MM.1S (cell line): ENCODE measurements at regions not wholly inside any gene's neighbourhood (a gene's known extent, or its start where the extent isn't known, plus 50 kb on each side); places are given as distances from the start of the nearest gene placed in this dataset.

Source experiments
- DNase-seq: peaks from one replicate; pipeline ENCODE4 v3.0.0-alpha.2; 2015
- H2AFZ ChIP-seq: fragments of 300-600 bp; sonication (generic); 2 replicates; pipeline ENCODE4 v1.6.0; 2016; ENCODE audit warnings: antibody characterized with exemption, low read length
- H3F3A ChIP-seq: fragments of 300-600 bp; sonication (generic); 2 replicates; pipeline ENCODE4 v1.6.1; 2016; ENCODE audit warnings: mild to moderate bottlenecking, antibody characterized with exemption, low read length, moderate library complexity, mixed read lengths; ENCODE audit not compliant: insufficient read depth
- H3K27ac ChIP-seq: fragments of 300-600 bp; sonication (generic); 2 replicates; pipeline ENCODE4 v1.5.1; 2016; ENCODE audit warnings: mild to moderate bottlenecking, low read length
- H3K27me3 ChIP-seq: fragments of 300-600 bp; sonication (generic); replicated peaks from 2 replicates; pipeline ENCODE4 v1.6.0; 2016; ENCODE audit warnings: low read length; ENCODE audit not compliant: insufficient read depth
- H3K36me3 ChIP-seq: fragments of 300-600 bp; sonication (generic); replicated peaks from 2 replicates; pipeline ENCODE4 v1.6.1; 2016; ENCODE audit warnings: mild to moderate bottlenecking, low read length, mixed read lengths; ENCODE audit not compliant: insufficient read depth
- H3K4me1 ChIP-seq: fragments of 300-600 bp; sonication (generic); 2 replicates; pipeline ENCODE4 v1.6.1; 2016; ENCODE audit warnings: low read length, mixed read lengths
- H3K4me2 ChIP-seq: fragments of 300-600 bp; sonication (generic); 2 replicates; pipeline ENCODE4 v1.6.0; 2016; ENCODE audit warnings: low read depth, low read length
- H3K4me3 ChIP-seq: fragments of 300-600 bp; sonication (generic); 2 replicates; pipeline ENCODE4 v1.5.1; 2016; ENCODE audit warnings: low read length, mixed read lengths
- H3K79me2 ChIP-seq: fragments of 300-600 bp; sonication (generic); 2 replicates; pipeline ENCODE4 v1.6.1; 2016; ENCODE audit warnings: mixed run types, low read length, mixed read lengths
- H3K9ac ChIP-seq: fragments of 300-600 bp; sonication (generic); 2 replicates; pipeline ENCODE4 v1.6.1; 2016; ENCODE audit warnings: low read length, mixed read lengths
- H3K9me2 ChIP-seq: fragments of 300-600 bp; sonication (generic); replicated peaks from 2 replicates; pipeline ENCODE4 v1.6.1; 2016; ENCODE audit warnings: mild to moderate bottlenecking, low read length, mixed read lengths; ENCODE audit not compliant: insufficient read depth
- H3K9me3 ChIP-seq: fragments of 300-600 bp; sonication (generic); replicated peaks from 2 replicates; pipeline ENCODE4 v1.6.1; 2016; ENCODE audit warnings: mild to moderate bottlenecking, low read length, mixed read lengths; ENCODE audit not compliant: insufficient read depth
- H4K20me1 ChIP-seq: fragments of 300-600 bp; sonication (generic); 2 replicates; pipeline ENCODE4 v1.6.1; 2016; ENCODE audit warnings: mild to moderate bottlenecking, low read length, moderate library complexity, mixed read lengths; ENCODE audit not compliant: insufficient read depth
- CTCF ChIP-seq: fragments of 300-600 bp; sonication (generic); IDR thresholded peaks from 2 replicates; pipeline ENCODE4 v1.5.1; 2016; ENCODE audit warnings: antibody characterized with exemption, low read length, mixed read lengths
- EZH2 ChIP-seq: fragments of 300-600 bp; sonication (generic); optimal IDR thresholded peaks from 2 replicates; pipeline ENCODE3; 2017; ENCODE audit warnings: low read depth, mild to moderate bottlenecking, antibody characterized with exemption, low read length, mixed read lengths
- EZH2phosphoT487 ChIP-seq: fragments of 300-600 bp; sonication (generic); IDR thresholded peaks from 2 replicates; pipeline ENCODE4 v1.6.1; 2018; ENCODE audit warnings: antibody characterized with exemption, low read length

GRCh38 chr3:147034359-147034758 is 372.0 kb downstream of the ZIC4 start:
- Histone ChIP-seq H3K27ac (no peak overlapping the region), H3K9ac (no peak overlapping the region), H3K36me3 (no peaks in the 10 kb centered on the region), H3K9me2 (no peaks in the 10 kb centered on the region), H3F3A (no peaks in the 10 kb centered on the region), H3K4me3 (no peak overlapping the region), H3K4me1 (no peaks in the 10 kb centered on the region), H4K20me1 (no peaks in the 10 kb centered on the region), H3K9me3 (no peaks in the 10 kb centered on the region), H3K4me2 (no peak overlapping the region), H3K27me3 (no peaks in the 10 kb centered on the region), H2AFZ (no peak overlapping the region), H3K79me2 (no peaks in the 10 kb centered on the region)
- no peak for TF ChIP-seq EZH2
- no peak for TF ChIP-seq CTCF
- no peak for TF ChIP-seq EZH2phosphoT487
- DNase-seq, result no peak

GRCh38 chr3:147030274-147030673 is 376.1 kb downstream of the ZIC4 start:
- Histone ChIP-seq H3K4me2 (no peak overlapping the region), H3K4me1 (no peaks in the 10 kb centered on the region), H3K27ac (no peak overlapping the region), H4K20me1 (no peaks in the 10 kb centered on the region), H3K9me3 (no peaks in the 10 kb centered on the region), H3K4me3 (no peak overlapping the region), H3K27me3 (no peaks in the 10 kb centered on the region), H3K36me3 (no peaks in the 10 kb centered on the region), H3F3A (no peaks in the 10 kb centered on the region), H2AFZ (no peak overlapping the region), H3K9ac (no peak overlapping the region), H3K9me2 (no peaks in the 10 kb centered on the region), H3K79me2 (no peaks in the 10 kb centered on the region)
- TF ChIP-seq EZH2 (no peak), CTCF (no peak), EZH2phosphoT487 (no peak)
- DNase-seq, result no peak

GRCh38 chr3:147015334-147015733 is 391.0 kb downstream of the ZIC4 start:
- H3K4me2 ChIP-seq, result no peak overlapping the region
- H4K20me1 ChIP-seq, result no peaks in the 10 kb centered on the region
- no peaks in the 10 kb centered on the region for H3K9me3 ChIP-seq
- no peak overlapping the region for H3K27ac ChIP-seq
- no peaks in the 10 kb centered on the region for H3K79me2 ChIP-seq
- H3K4me1 ChIP-seq, result no peaks in the 10 kb centered on the region
- no peak overlapping the region for H3K4me3 ChIP-seq
- H3K27me3 ChIP-seq, result no peaks in the 10 kb centered on the region
- no peak for TF ChIP-seq EZH2phosphoT487
- TF ChIP-seq EZH2, result no peak
- TF ChIP-seq CTCF, result no peak
- no peaks in the 10 kb centered on the region for H3K9me2 ChIP-seq
- no peaks in the 10 kb centered on the region for H3F3A ChIP-seq
- DNase-seq, result no peak
- H3K9ac ChIP-seq, result no peak overlapping the region
- H2AFZ ChIP-seq, result no peak overlapping the region
- no peaks in the 10 kb centered on the region for H3K36me3 ChIP-seq
